ENCODE measurements at regions not wholly inside any gene's neighbourhood (a gene's known extent, or its start where the extent isn't known, plus 50 kb on each side); places are given as distances from the start of the nearest gene placed in this dataset.
"Not testable (repeated sequence)": the region's sequence is repeated elsewhere in the genome, so short reads cannot be mapped to it uniquely, and the experiment has no call there.

GRCh38 chr3:88852606-88853005, 254.8 kb upstream of the EPHA3 start:
- TF ChIP-seq MYC (IDR thresholded peaks at IDR 0.05; ENCODE audit: low read depth, low read length) = no peak
- no peak for TF ChIP-seq POLR2A (IDR thresholded peaks at IDR 0.05; ENCODE audit: extremely low read depth, insufficient read length)
- TF ChIP-seq MAX (IDR thresholded peaks at IDR 0.05; ENCODE audit: low read depth, low read length) = no peak
- no peak for TF ChIP-seq CTCF (IDR thresholded peaks at IDR 0.05; ENCODE audit: low read depth, low read length)
- H3K4me3 ChIP-seq (ENCODE audit: low read depth, low read length) = no peak overlapping the region
- no peak for DNase-seq (ENCODE audit: low read depth)

GRCh38 chr3:88863196-88863595, 244.2 kb upstream of the EPHA3 start:
- DNase-seq (ENCODE audit: low read depth) = no peak
- TF ChIP-seq CTCF (IDR thresholded peaks at IDR 0.05; ENCODE audit: low read depth, low read length) (no peak), MAX (IDR thresholded peaks at IDR 0.05; ENCODE audit: low read depth, low read length) (no peak), POLR2A (IDR thresholded peaks at IDR 0.05; ENCODE audit: extremely low read depth, insufficient read length) (no peak), MYC (IDR thresholded peaks at IDR 0.05; ENCODE audit: low read depth, low read length) (no peak)
- no peak overlapping the region for H3K4me3 ChIP-seq (ENCODE audit: low read depth, low read length)

GRCh38 chr3:88876724-88877123, 230.7 kb upstream of the EPHA3 start:
- TF ChIP-seq CTCF (IDR thresholded peaks at IDR 0.05; ENCODE audit: low read depth, low read length) = no peak
- TF ChIP-seq MAX (IDR thresholded peaks at IDR 0.05; ENCODE audit: low read depth, low read length) = no peak
- TF ChIP-seq POLR2A (IDR thresholded peaks at IDR 0.05; ENCODE audit: extremely low read depth, insufficient read length) = no peak
- no peak for TF ChIP-seq MYC (IDR thresholded peaks at IDR 0.05; ENCODE audit: low read depth, low read length)
- DNase-seq (ENCODE audit: low read depth) = no peak
- no peak overlapping the region for H3K4me3 ChIP-seq (ENCODE audit: low read depth, low read length)

- no peak for TF ChIP-seq CTCF (IDR thresholded peaks at IDR 0.05; ENCODE audit: low read depth, low read length)
- TF ChIP-seq MYC (IDR thresholded peaks at IDR 0.05; ENCODE audit: low read depth, low read length) = no peak
- TF ChIP-seq MAX (IDR thresholded peaks at IDR 0.05; ENCODE audit: low read depth, low read length) = no peak
- no peak for TF ChIP-seq POLR2A (IDR thresholded peaks at IDR 0.05; ENCODE audit: extremely low read depth, insufficient read length)
- no peak overlapping the region for H3K4me3 ChIP-seq (ENCODE audit: low read depth, low read length)
- DNase-seq (ENCODE audit: low read depth) = no peak
These were observed 227.5 kb upstream of the EPHA3 start for GRCh38 chr3:88879905-88880304.

- no peak for DNase-seq (ENCODE audit: low read depth)
- TF ChIP-seq MAX (IDR thresholded peaks at IDR 0.05; ENCODE audit: low read depth, low read length) (no peak), POLR2A (IDR thresholded peaks at IDR 0.05; ENCODE audit: extremely low read depth, insufficient read length) (no peak), MYC (IDR thresholded peaks at IDR 0.05; ENCODE audit: low read depth, low read length) (no peak), CTCF (IDR thresholded peaks at IDR 0.05; ENCODE audit: low read depth, low read length) (no peak)
- H3K4me3 ChIP-seq (ENCODE audit: low read depth, low read length) = no peak overlapping the region
These were observed 225.3 kb upstream of the EPHA3 start for GRCh38 chr3:88882121-88882520.

- H3K4me3 ChIP-seq (ENCODE audit: low read depth, low read length); DNase-seq (ENCODE audit: low read depth): not testable (repeated sequence)
These were observed 220.8 kb upstream of the EPHA3 start for GRCh38 chr3:88886624-88887023.

All from NB4 (cell line).